ENCODE measurements at regions not wholly inside any gene's neighbourhood (a gene's known extent, or its start where the extent isn't known, plus 50 kb on each side); places are given as distances from the start of the nearest gene placed in this dataset.

GRCh38 chr10:113228530-113228929, 278.5 kb downstream of the TCF7L2 start:
- no peak for DNase-seq (ENCODE audit: low read depth)
- no peak for TF ChIP-seq CTCF (IDR thresholded peaks at IDR 0.05; ENCODE audit: low read depth, low read length, missing control alignments)
- H3K4me3 ChIP-seq (ENCODE audit: low read depth, low read length): no peak overlapping the region

GRCh38 chr10:113230011-113230610, 280.1 kb downstream of the TCF7L2 start:
- TF ChIP-seq CTCF (IDR thresholded peaks at IDR 0.05; ENCODE audit: low read depth, low read length, missing control alignments): no peak
- no peak overlapping the region for H3K4me3 ChIP-seq (ENCODE audit: low read depth, low read length)
- DNase-seq (ENCODE audit: low read depth): no peak

- TF ChIP-seq CTCF (IDR thresholded peaks at IDR 0.05; ENCODE audit: low read depth, low read length, missing control alignments): no peak
- no peak for DNase-seq (ENCODE audit: low read depth)
- no peak overlapping the region for H3K4me3 ChIP-seq (ENCODE audit: low read depth, low read length)
These were observed 283.0 kb downstream of the TCF7L2 start for GRCh38 chr10:113232928-113233511.

- TF ChIP-seq CTCF (IDR thresholded peaks at IDR 0.05; ENCODE audit: low read depth, low read length, missing control alignments): no peak
- no peak for DNase-seq (ENCODE audit: low read depth)
- no peak overlapping the region for H3K4me3 ChIP-seq (ENCODE audit: low read depth, low read length)
These were observed 284.4 kb downstream of the TCF7L2 start for GRCh38 chr10:113234481-113234880.

- no peak for TF ChIP-seq CTCF (IDR thresholded peaks at IDR 0.05; ENCODE audit: low read depth, low read length, missing control alignments)
- DNase-seq (ENCODE audit: low read depth): no peak
- H3K4me3 ChIP-seq (ENCODE audit: low read depth, low read length): no peak overlapping the region
These were observed 285.5 kb downstream of the TCF7L2 start for GRCh38 chr10:113235508-113235907.

GRCh38 chr10:113236998-113237397, 287.0 kb downstream of the TCF7L2 start:
- DNase-seq (ENCODE audit: low read depth): no peak
- H3K4me3 ChIP-seq (ENCODE audit: low read depth, low read length): no peak overlapping the region
- TF ChIP-seq CTCF (IDR thresholded peaks at IDR 0.05; ENCODE audit: low read depth, low read length, missing control alignments): no peak

Data from GM12864 (cell line).